Liver (tissue), 8 donors: ENCODE measurements at regions not wholly inside any gene's neighbourhood (a gene's known extent, or its start where the extent isn't known, plus 50 kb on each side); places are given as distances from the start of the nearest gene placed in this dataset.

Experiments
- DNase-seq: peaks from one replicate; pipeline ENCODE4 v3.0.0-alpha.2; 2017; ENCODE audit warnings: low spot score
- H3K27ac ChIP-seq, 2 donors: one replicate each; pipeline ENCODE4 v1.7.0; 2013; ENCODE audit warnings: inconsistent platforms in 2 of 2, low read length in 2 of 2, control low read depth in 1 of 2, low read depth in 1 of 2, mild to moderate bottlenecking in 1 of 2
- H3K27me3 ChIP-seq, 4 donors: one replicate each; pipeline versions ENCODE4 v1.6.1 to v1.7.0; 2013; ENCODE audit warnings: low read length in 3 of 4, inconsistent platforms in 1 of 4, mild to moderate bottlenecking in 1 of 4, moderate library complexity in 1 of 4; ENCODE audit not compliant: control insufficient read depth in 4 of 4, insufficient read depth in 4 of 4
- H3K36me3 ChIP-seq, 4 donors: one replicate each; pipeline versions ENCODE4 v1.6.1 to v1.7.0; 2013; ENCODE audit warnings: low read length in 3 of 4, mild to moderate bottlenecking in 3 of 4, low read depth in 1 of 4, moderate library complexity in 1 of 4; ENCODE audit not compliant: control insufficient read depth in 4 of 4, insufficient read depth in 3 of 4
- H3K4me1 ChIP-seq, 4 donors: one replicate each; pipeline versions ENCODE4 v1.6.1 to v1.7.0; 2013; ENCODE audit warnings: low read length in 3 of 4, mild to moderate bottlenecking in 3 of 4, moderate library complexity in 1 of 4; ENCODE audit not compliant: control insufficient read depth in 4 of 4, insufficient read depth in 4 of 4
- H3K4me3 ChIP-seq, 3 donors: one replicate each; pipeline versions ENCODE4 v1.6.1 to v1.7.0; 2013; ENCODE audit warnings: low read length in 3 of 3, control low read depth in 1 of 3, low read depth in 1 of 3, mild to moderate bottlenecking in 1 of 3
- H3K9ac ChIP-seq, 2 donors: one replicate each; pipeline ENCODE4 v1.7.0; 2013; ENCODE audit warnings: low read length in 2 of 2, mild to moderate bottlenecking in 2 of 2, moderate library complexity in 2 of 2, control low read depth in 1 of 2, low read depth in 1 of 2
- H3K9me3 ChIP-seq, 4 donors: one replicate each; pipeline versions ENCODE4 v1.6.1 to v1.7.0; 2013; ENCODE audit warnings: low read length in 3 of 4; ENCODE audit not compliant: control insufficient read depth in 4 of 4
- ATF3 ChIP-seq: IDR thresholded peaks from 2 replicates; pipeline ENCODE4 v1.6.1; 2016; ENCODE audit warnings: antibody characterized with exemption
- CTCF ChIP-seq: fragments of 150-350 bp; IDR thresholded peaks from 2 replicates; pipeline ENCODE4 v1.5.1; 2017; ENCODE audit warnings: improper control_type of control experiment, low read depth, low read length; ENCODE audit not compliant: missing input control
- EGR1 ChIP-seq, 2 donors: IDR thresholded peaks; 2 replicates each; pipeline ENCODE4 v1.6.1; 2016 to 2018; ENCODE audit warnings: antibody characterized with exemption in 2 of 2, low read depth in 2 of 2
- FOXA1 ChIP-seq: IDR thresholded peaks from 2 replicates; pipeline ENCODE4 v1.6.1; 2016; ENCODE audit warnings: antibody characterized with exemption
- FOXA2 ChIP-seq: IDR thresholded peaks from 2 replicates; pipeline ENCODE4 v1.6.1; 2016; ENCODE audit warnings: antibody characterized with exemption
- HNF4A ChIP-seq, 2 donors: conservative IDR thresholded peaks; 2 replicates each; pipeline ENCODE4 v1.6.1; 2016; ENCODE audit warnings: antibody characterized with exemption in 2 of 2, mild to moderate bottlenecking in 2 of 2
- HNF4G ChIP-seq: IDR thresholded peaks from 2 replicates; pipeline ENCODE4 v1.6.1; 2016; ENCODE audit warnings: antibody characterized with exemption
- JUND ChIP-seq, 2 donors: IDR thresholded peaks; 2 replicates each; pipeline ENCODE4 v1.6.1; 2016; ENCODE audit warnings: antibody characterized with exemption in 2 of 2
- MAX ChIP-seq: IDR thresholded peaks from 2 replicates; pipeline ENCODE4 v1.6.1; 2016; ENCODE audit warnings: antibody characterized with exemption
- NR2F2 ChIP-seq: IDR thresholded peaks from 2 replicates; pipeline ENCODE4 v1.6.1; 2016; ENCODE audit warnings: antibody characterized with exemption
- RAD21 ChIP-seq, 2 donors: IDR thresholded peaks; 2 replicates each; pipeline ENCODE4 v1.6.1; 2016; ENCODE audit warnings: antibody characterized with exemption in 2 of 2, mild to moderate bottlenecking in 2 of 2
- REST ChIP-seq: IDR thresholded peaks from 2 replicates; pipeline ENCODE4 v1.6.1; 2016; ENCODE audit warnings: antibody characterized with exemption, mild to moderate bottlenecking
- SP1 ChIP-seq: IDR thresholded peaks from 2 replicates; pipeline ENCODE4 v1.6.1; 2018; ENCODE audit warnings: antibody characterized with exemption, mild to moderate bottlenecking
- TAF1 ChIP-seq: conservative IDR thresholded peaks from 2 replicates; pipeline ENCODE4 v1.6.1; 2016; ENCODE audit warnings: antibody characterized with exemption, mild to moderate bottlenecking
- YY1 ChIP-seq: IDR thresholded peaks from 2 replicates; pipeline ENCODE4 v1.6.1; 2016; ENCODE audit warnings: antibody characterized with exemption, mild to moderate bottlenecking
- ZBTB33 ChIP-seq: IDR thresholded peaks from 2 replicates; pipeline ENCODE4 v1.6.1; 2016; ENCODE audit warnings: antibody characterized with exemption
- WGBS: extraction: QIAGEN DNeasy Blood & Tissue Kit; methylation state at CpG from one replicate; pipeline ENCODE4 v1.1.7; 2013; 5-methylcytosine and 5-hydroxymethylcytosine counted together
- donor health status: healthy.
- donor health status: healthy.
- donor health status: healthy.
- donor health status: healthy.
- donor health status: healthy.

GRCh38 chr3:104316118-104316517 is 1050.6 kb upstream of the ALCAM start:
- no peaks in the 10 kb centered on the region for H3K9me3 ChIP-seq
- H3K9ac ChIP-seq, result no peak overlapping the region
- H3K27ac ChIP-seq, result no peak overlapping the region
- TF ChIP-seq ATF3 (no peak), RAD21 (IDR thresholded peaks at IDR 0.05) (no peak), FOXA1 (no peak), REST (no peak), HNF4A (conservative IDR thresholded peaks at IDR 0.05) (no peak)
- H3K4me1 ChIP-seq, result no peaks in the 10 kb centered on the region
- no peak overlapping the region for H3K4me3 ChIP-seq
- H3K27me3 ChIP-seq, result no peaks in the 10 kb centered on the region
- no peaks in the 10 kb centered on the region for H3K36me3 ChIP-seq
- DNase-seq, result no peak
- 76% methylated on average over 1 of the region's 1 CpG for WGBS

GRCh38 chr3:104323226-104323625 is 1043.5 kb upstream of the ALCAM start:
- H3K36me3 ChIP-seq, result no peaks in the 10 kb centered on the region
- DNase-seq, result no peak
- no peak overlapping the region for H3K4me3 ChIP-seq
- H3K27ac ChIP-seq, result no peak overlapping the region
- H3K27me3 ChIP-seq, result no peaks in the 10 kb centered on the region
- no peaks in the 10 kb centered on the region for H3K9me3 ChIP-seq
- no peak overlapping the region for H3K9ac ChIP-seq
- no peak for TF ChIP-seq FOXA2
- TF ChIP-seq YY1, result no peak
- TF ChIP-seq HNF4G, result no peak
- no peak for TF ChIP-seq FOXA1
- no peak for TF ChIP-seq ZBTB33
- TF ChIP-seq ATF3, result no peak
- TF ChIP-seq EGR1 (IDR thresholded peaks at IDR 0.05; ENCODE audit: low read depth in 2 of 2), result no peak
- no peak for TF ChIP-seq MAX
- TF ChIP-seq JUND (IDR thresholded peaks at IDR 0.05), result no peak
- no peak for TF ChIP-seq TAF1
- no peak for TF ChIP-seq NR2F2
- TF ChIP-seq CTCF, result no peak
- no peak for TF ChIP-seq SP1
- TF ChIP-seq RAD21 (IDR thresholded peaks at IDR 0.05), result no peak
- WGBS, result 81% methylated on average over 2 of the region's 2 CpGs
- no peaks in the 10 kb centered on the region for H3K4me1 ChIP-seq
